Activated T-cell treated with anti-CD3 and anti-CD28 coated beads for 4 hours (primary cell): ENCODE measurements at regions not wholly inside any gene's neighbourhood (a gene's known extent, or its start where the extent isn't known, plus 50 kb on each side); places are given as distances from the start of the nearest gene placed in this dataset.
"Not testable (repeated sequence)": the region's sequence is repeated elsewhere in the genome, so short reads cannot be mapped to it uniquely, and the experiment has no call there.

Experiments
- DNase-seq: peaks from one replicate; pipeline ENCODE4 v3.0.0-alpha.2; 2020

- no peak for DNase-seq
Observed at GRCh38 chr1:224539971-224540370, 76.1 kb upstream of the CNIH3 start.

GRCh38 chr1:224540535-224540934 lies 75.6 kb upstream of the CNIH3 start:
- no peak for DNase-seq

GRCh38 chr1:224541072-224541790 lies 74.9 kb upstream of the CNIH3 start:
- DNase-seq = no peak

- DNase-seq = no peak
Observed at GRCh38 chr1:224541901-224542630, 74.1 kb upstream of the CNIH3 start.

- no peak for DNase-seq
Observed at GRCh38 chr1:224542783-224543440, 73.2 kb upstream of the CNIH3 start.

- DNase-seq = no peak
Observed at GRCh38 chr1:224543453-224543852, 72.7 kb upstream of the CNIH3 start.

GRCh38 chr1:224544346-224545110 lies 71.6 kb upstream of the CNIH3 start:
- DNase-seq = no peak

- DNase-seq = no peak
Observed at GRCh38 chr1:224545571-224545970, 70.5 kb upstream of the CNIH3 start.

- DNase-seq = no peak
Observed at GRCh38 chr1:224548676-224549075, 67.4 kb upstream of the CNIH3 start.

GRCh38 chr1:224551189-224551588 lies 64.9 kb upstream of the CNIH3 start:
- DNase-seq = not testable (repeated sequence)

GRCh38 chr1:224554056-224554455 lies 62.1 kb upstream of the CNIH3 start:
- no peak for DNase-seq

GRCh38 chr1:224554620-224555259 lies 61.4 kb upstream of the CNIH3 start:
- DNase-seq = no peak

- no peak for DNase-seq
Observed at GRCh38 chr1:224558904-224559303, 57.2 kb upstream of the CNIH3 start.

- DNase-seq = no peak
Observed at GRCh38 chr1:224559981-224560728, 56.0 kb upstream of the CNIH3 start.

- DNase-seq = not testable (repeated sequence)
Observed at GRCh38 chr1:224562881-224563280, 53.2 kb upstream of the CNIH3 start.

GRCh38 chr1:224563666-224564065 lies 52.5 kb upstream of the CNIH3 start:
- no peak for DNase-seq

- no peak for DNase-seq
Observed at GRCh38 chr1:224564454-224565084, 51.5 kb upstream of the CNIH3 start.

- DNase-seq = no peak
Observed at GRCh38 chr1:224565186-224565585, 50.9 kb upstream of the CNIH3 start.

GRCh38 chr1:224565611-224566406 lies 50.3 kb upstream of the CNIH3 start:
- DNase-seq = no peak
